ENCODE measurements at regions not wholly inside any gene's neighbourhood (a gene's known extent, or its start where the extent isn't known, plus 50 kb on each side); places are given as distances from the start of the nearest gene placed in this dataset.

DNA sequence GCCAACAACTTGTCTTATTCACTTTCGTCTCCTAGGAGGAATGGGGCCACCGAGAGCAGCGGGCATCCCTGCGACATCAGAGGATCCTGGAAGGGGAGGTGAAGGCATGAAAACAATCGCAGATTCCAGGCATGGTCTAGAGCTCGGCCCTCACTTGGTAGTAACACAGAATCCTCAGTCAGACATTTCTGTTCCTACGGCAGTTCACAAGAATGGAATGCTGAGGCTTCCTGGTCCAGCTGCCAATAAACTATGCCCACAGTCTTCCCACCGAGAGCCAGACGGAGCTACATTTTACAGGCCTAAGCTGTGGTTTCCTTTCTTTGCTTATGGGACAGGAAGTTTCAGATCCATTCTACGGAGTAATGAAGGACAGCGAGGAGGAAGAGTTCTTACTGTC, 75.8 kb downstream of the OR13A1 start:
- no peak for TF ChIP-seq POLR2AphosphoS5 (IDR thresholded peaks at IDR 0.05; ENCODE audit: low read depth, low read length)
- TF ChIP-seq TAF1 (IDR thresholded peaks at IDR 0.05; ENCODE audit: borderline replicate concordance, insufficient read depth, low read length): no peak
- TF ChIP-seq, protein P1, sequence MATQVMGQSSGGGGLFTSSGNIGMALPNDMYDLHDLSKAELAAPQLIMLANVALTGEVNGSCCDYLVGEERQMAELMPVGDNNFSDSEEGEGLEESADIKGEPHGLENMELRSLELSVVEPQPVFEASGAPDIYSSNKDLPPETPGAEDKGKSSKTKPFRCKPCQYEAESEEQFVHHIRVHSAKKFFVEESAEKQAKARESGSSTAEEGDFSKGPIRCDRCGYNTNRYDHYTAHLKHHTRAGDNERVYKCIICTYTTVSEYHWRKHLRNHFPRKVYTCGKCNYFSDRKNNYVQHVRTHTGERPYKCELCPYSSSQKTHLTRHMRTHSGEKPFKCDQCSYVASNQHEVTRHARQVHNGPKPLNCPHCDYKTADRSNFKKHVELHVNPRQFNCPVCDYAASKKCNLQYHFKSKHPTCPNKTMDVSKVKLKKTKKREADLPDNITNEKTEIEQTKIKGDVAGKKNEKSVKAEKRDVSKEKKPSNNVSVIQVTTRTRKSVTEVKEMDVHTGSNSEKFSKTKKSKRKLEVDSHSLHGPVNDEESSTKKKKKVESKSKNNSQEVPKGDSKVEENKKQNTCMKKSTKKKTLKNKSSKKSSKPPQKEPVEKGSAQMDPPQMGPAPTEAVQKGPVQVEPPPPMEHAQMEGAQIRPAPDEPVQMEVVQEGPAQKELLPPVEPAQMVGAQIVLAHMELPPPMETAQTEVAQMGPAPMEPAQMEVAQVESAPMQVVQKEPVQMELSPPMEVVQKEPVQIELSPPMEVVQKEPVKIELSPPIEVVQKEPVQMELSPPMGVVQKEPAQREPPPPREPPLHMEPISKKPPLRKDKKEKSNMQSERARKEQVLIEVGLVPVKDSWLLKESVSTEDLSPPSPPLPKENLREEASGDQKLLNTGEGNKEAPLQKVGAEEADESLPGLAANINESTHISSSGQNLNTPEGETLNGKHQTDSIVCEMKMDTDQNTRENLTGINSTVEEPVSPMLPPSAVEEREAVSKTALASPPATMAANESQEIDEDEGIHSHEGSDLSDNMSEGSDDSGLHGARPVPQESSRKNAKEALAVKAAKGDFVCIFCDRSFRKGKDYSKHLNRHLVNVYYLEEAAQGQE (IDR thresholded peaks at IDR 0.05; ENCODE audit: insufficient read depth in 1 of 2, low read depth in 2 of 2, low read length in 2 of 2): no peak
- no peak for TF ChIP-seq SIN3A (IDR thresholded peaks at IDR 0.05; ENCODE audit: borderline replicate concordance, insufficient read depth, low read length)
- TF ChIP-seq FOXP2 (optimal IDR thresholded peaks at IDR 0.05; ENCODE audit: borderline replicate concordance, extremely low read depth, extremely low read length, insufficient read depth): no peak

DNA sequence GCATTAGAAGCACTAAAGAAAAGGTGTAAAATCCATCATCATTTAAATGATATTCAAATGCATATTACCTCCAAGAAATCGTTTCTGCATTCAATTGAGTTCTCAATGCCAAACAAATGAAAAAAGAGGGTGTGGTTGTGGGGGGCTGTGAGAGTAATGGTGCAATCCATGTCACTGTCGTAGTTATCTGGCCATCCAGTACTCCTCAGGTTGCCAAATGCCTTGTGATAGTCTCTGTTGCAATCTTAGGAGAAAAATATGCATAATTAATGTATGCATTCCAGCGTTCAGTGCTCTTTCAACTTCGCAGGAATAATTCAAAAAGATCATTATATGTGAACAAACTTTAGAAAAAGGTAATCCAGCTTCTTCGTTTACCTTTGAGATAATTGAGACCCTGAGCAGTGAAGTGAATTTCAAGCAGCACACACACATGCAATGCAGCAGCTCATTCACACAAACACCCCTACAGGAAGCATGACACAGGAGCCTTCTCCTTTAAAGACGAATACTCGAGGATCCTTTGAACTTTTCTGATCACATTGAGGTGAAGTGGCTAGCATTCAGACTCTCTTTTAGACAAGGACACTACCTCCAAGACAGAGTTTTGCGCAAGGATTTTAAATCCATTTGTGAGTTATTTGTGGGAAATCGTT, 73.4 kb downstream of the OR13A1 start:
- TF ChIP-seq POLR2AphosphoS5 (IDR thresholded peaks at IDR 0.05; ENCODE audit: low read depth, low read length) (no peak), SIN3A (IDR thresholded peaks at IDR 0.05; ENCODE audit: borderline replicate concordance, insufficient read depth, low read length) (no peak), FOXP2 (optimal IDR thresholded peaks at IDR 0.05; ENCODE audit: borderline replicate concordance, extremely low read depth, extremely low read length, insufficient read depth) (no peak), TAF1 (IDR thresholded peaks at IDR 0.05; ENCODE audit: borderline replicate concordance, insufficient read depth, low read length) (no peak)
- TF ChIP-seq, protein P1 (IDR thresholded peaks at IDR 0.05; ENCODE audit: insufficient read depth in 1 of 2, low read depth in 2 of 2, low read length in 2 of 2): no peak

DNA sequence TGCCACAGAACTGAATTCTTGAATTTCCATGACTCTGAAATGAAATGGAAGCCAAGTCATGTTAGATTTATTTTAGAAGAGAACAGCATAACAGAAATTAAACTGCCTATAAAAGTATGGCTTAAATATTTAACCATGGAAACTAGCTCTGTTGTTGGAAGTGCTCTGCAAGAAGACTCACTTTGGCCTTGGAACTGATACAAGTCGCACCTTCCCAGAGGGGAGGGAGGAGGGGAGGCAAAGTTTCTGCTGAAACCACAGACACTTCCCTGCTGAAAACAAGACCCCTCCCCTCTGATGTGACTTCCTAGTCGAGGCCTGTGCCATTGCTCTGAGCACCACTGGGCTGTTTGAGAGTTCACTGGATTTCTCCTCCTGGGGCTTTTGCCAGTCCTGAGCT, 72.1 kb downstream of the OR13A1 start:
- TF ChIP-seq FOXP2 (optimal IDR thresholded peaks at IDR 0.05; ENCODE audit: borderline replicate concordance, extremely low read depth, extremely low read length, insufficient read depth) (no peak), SIN3A (IDR thresholded peaks at IDR 0.05; ENCODE audit: borderline replicate concordance, insufficient read depth, low read length) (no peak), TAF1 (IDR thresholded peaks at IDR 0.05; ENCODE audit: borderline replicate concordance, insufficient read depth, low read length) (no peak), POLR2AphosphoS5 (IDR thresholded peaks at IDR 0.05; ENCODE audit: low read depth, low read length) (no peak)
- TF ChIP-seq, protein P1 (IDR thresholded peaks at IDR 0.05; ENCODE audit: insufficient read depth in 1 of 2, low read depth in 2 of 2, low read length in 2 of 2): no peak

DNA sequence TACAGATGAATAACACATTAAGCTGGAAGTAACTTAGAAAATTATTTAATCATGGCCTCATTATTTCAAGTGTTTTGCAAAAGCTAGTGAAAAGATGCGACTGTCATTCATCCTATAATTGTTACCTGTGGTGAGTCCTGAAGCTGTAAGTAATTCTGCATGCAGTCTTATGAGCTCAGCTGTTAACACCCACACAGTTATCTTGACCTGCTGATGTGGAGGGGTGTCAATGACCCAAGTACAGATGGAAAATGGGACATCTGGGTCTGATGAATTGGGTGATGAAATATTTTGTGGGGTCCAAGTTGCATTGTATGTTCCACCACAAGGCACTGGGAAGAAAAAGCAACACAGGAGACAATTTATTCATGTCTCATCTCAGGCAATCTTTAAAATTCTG, 68.9 kb downstream of the OR13A1 start:
- no peak for TF ChIP-seq TAF1 (IDR thresholded peaks at IDR 0.05; ENCODE audit: borderline replicate concordance, insufficient read depth, low read length)
- no peak for TF ChIP-seq POLR2AphosphoS5 (IDR thresholded peaks at IDR 0.05; ENCODE audit: low read depth, low read length)
- TF ChIP-seq, protein P1 (IDR thresholded peaks at IDR 0.05; ENCODE audit: insufficient read depth in 1 of 2, low read depth in 2 of 2, low read length in 2 of 2): no peak
- TF ChIP-seq SIN3A (IDR thresholded peaks at IDR 0.05; ENCODE audit: borderline replicate concordance, insufficient read depth, low read length): no peak
- no peak for TF ChIP-seq FOXP2 (optimal IDR thresholded peaks at IDR 0.05; ENCODE audit: borderline replicate concordance, extremely low read depth, extremely low read length, insufficient read depth)
